ENCODE measurements at regions not wholly inside any gene's neighbourhood (a gene's known extent, or its start where the extent isn't known, plus 50 kb on each side); places are given as distances from the start of the nearest gene placed in this dataset.

- TF ChIP-seq CTCF (IDR thresholded peaks at IDR 0.05): no peak
- Histone ChIP-seq H3K27me3 (ENCODE audit: insufficient read depth in 3 of 3, low read length in 2 of 3) (no peaks in the 10 kb centered on the region), H3K4me3 (no peak overlapping the region), H3K36me3 (ENCODE audit: insufficient read depth in 1 of 2, low read depth in 1 of 2) (no peaks in the 10 kb centered on the region), H3K9me3 (no peaks in the 10 kb centered on the region), H3K27ac (no peak overlapping the region), H3K4me1 (no peaks in the 10 kb centered on the region)
- no peak for ATAC-seq
- DNase-seq: no peak
- intact Hi-C loops (cut with DNase I): no loop called here
These were observed 747.0 kb downstream of the BCL11A start for GRCh38 chr2:59806486-59806885.

- TF ChIP-seq CTCF (IDR thresholded peaks at IDR 0.05): no peak
- Histone ChIP-seq H3K4me3 (no peak overlapping the region), H3K9me3 (no peaks in the 10 kb centered on the region), H3K36me3 (ENCODE audit: insufficient read depth in 1 of 2, low read depth in 1 of 2) (no peaks in the 10 kb centered on the region), H3K27me3 (ENCODE audit: insufficient read depth in 3 of 3, low read length in 2 of 3) (no peaks in the 10 kb centered on the region), H3K4me1 (no peaks in the 10 kb centered on the region), H3K27ac (no peak overlapping the region)
- DNase-seq: no peak
- intact Hi-C loops (cut with DNase I): no loop called here
- no peak for ATAC-seq
- 34 to 42% (median 37%) methylated on average over 6 of the region's 6 CpGs for whole genome bisulfite sequencing, 3 donors
These were observed 748.7 kb downstream of the BCL11A start for GRCh38 chr2:59804732-59805131.

GRCh38 chr2:59803586-59803985, 749.9 kb downstream of the BCL11A start:
- TF ChIP-seq CTCF (IDR thresholded peaks at IDR 0.05): no peak

GRCh38 chr2:59798687-59799232, 754.7 kb downstream of the BCL11A start:
- no peak for TF ChIP-seq CTCF (IDR thresholded peaks at IDR 0.05)
- Histone ChIP-seq H3K4me3 (no peak overlapping the region), H3K36me3 (ENCODE audit: insufficient read depth in 1 of 2, low read depth in 1 of 2) (no peaks in the 10 kb centered on the region), H3K9me3 (no peaks in the 10 kb centered on the region), H3K27me3 (ENCODE audit: insufficient read depth in 3 of 3, low read length in 2 of 3) (no peaks in the 10 kb centered on the region), H3K4me1 (no peaks in the 10 kb centered on the region), H3K27ac (no peak overlapping the region)
- intact Hi-C loops (cut with DNase I): no loop called here
- 89 to 95% (median 91%) methylated on average over 9 of the region's 9 CpGs for WGBS, 3 donors
- DNase-seq: no peak
- no peak for ATAC-seq

More at GRCh38 chr2:59803586-59803985, 749.9 kb downstream of the BCL11A start:
- DNase-seq (no peak), ATAC-seq (no peak)
- no peaks in the 10 kb centered on the region for H3K9me3 ChIP-seq
- no peak overlapping the region for H3K27ac ChIP-seq
- no peak overlapping the region for H3K4me3 ChIP-seq
- H3K4me1 ChIP-seq: no peaks in the 10 kb centered on the region
- H3K36me3 ChIP-seq (ENCODE audit: insufficient read depth in 1 of 2, low read depth in 1 of 2): no peaks in the 10 kb centered on the region
- intact Hi-C loops (cut with DNase I): no loop called here
- H3K27me3 ChIP-seq (ENCODE audit: insufficient read depth in 3 of 3, low read length in 2 of 3): no peaks in the 10 kb centered on the region
- 69 to 84% (median 69%) methylated on average over 8 of the region's 8 CpGs for WGBS, 3 donors

- ATAC-seq: no peak
These were observed 762.3 kb downstream of the BCL11A start for GRCh38 chr2:59791004-59791618.

More at GRCh38 chr2:59791004-59791618, 762.3 kb downstream of the BCL11A start:
- Histone ChIP-seq H3K4me1 (no peaks in the 10 kb centered on the region), H3K27ac (no peak overlapping the region), H3K27me3 (ENCODE audit: insufficient read depth in 3 of 3, low read length in 2 of 3) (peaks cover 0 to 2% (median 0%) of the 10 kb centered on the region in 3 donors), H3K4me3 (no peak overlapping the region), H3K9me3 (no peaks in the 10 kb centered on the region), H3K36me3 (ENCODE audit: insufficient read depth in 1 of 2, low read depth in 1 of 2) (no peaks in the 10 kb centered on the region)
- no peak for DNase-seq
- intact Hi-C loops (cut with DNase I): no loop called here
- TF ChIP-seq CTCF (IDR thresholded peaks at IDR 0.05): no peak
- 84 to 89% (median 86%) methylated on average over 12 of the region's 12 CpGs for WGBS, 3 donors
